GM18858 (cell line): ENCODE measurements at regions not wholly inside any gene's neighbourhood (a gene's known extent, or its start where the extent isn't known, plus 50 kb on each side); places are given as distances from the start of the nearest gene placed in this dataset.

Source experiments
- ATAC-seq: cut with Tn5 transposase; IDR thresholded peaks from one replicate; pipeline ENCODE4 v1.9.1; 2021; ENCODE audit not compliant: unreplicated experiment

- ATAC-seq: no peak
Observed at GRCh38 chr12:31783996-31784645, 55.3 kb upstream of the AMN1 start.

GRCh38 chr12:31783556-31783955 lies 54.7 kb upstream of the AMN1 start:
- no peak for ATAC-seq

- no peak for ATAC-seq
Observed at GRCh38 chr12:31781894-31782540, 53.2 kb upstream of the AMN1 start.

GRCh38 chr12:31780096-31780495 lies 51.3 kb upstream of the AMN1 start:
- no peak for ATAC-seq

- no peak for ATAC-seq
Observed at GRCh38 chr12:31778687-31779086, 49.9 kb upstream of the AMN1 start.
